NCI-H146 (cell line): ENCODE measurements at regions not wholly inside any gene's neighbourhood (a gene's known extent, or its start where the extent isn't known, plus 50 kb on each side); places are given as distances from the start of the nearest gene placed in this dataset.

Source experiments
- DNase-seq: peaks from one replicate; lab custom pipeline; 2025; lab: John Stamatoyannopoulos, UW

DNA sequence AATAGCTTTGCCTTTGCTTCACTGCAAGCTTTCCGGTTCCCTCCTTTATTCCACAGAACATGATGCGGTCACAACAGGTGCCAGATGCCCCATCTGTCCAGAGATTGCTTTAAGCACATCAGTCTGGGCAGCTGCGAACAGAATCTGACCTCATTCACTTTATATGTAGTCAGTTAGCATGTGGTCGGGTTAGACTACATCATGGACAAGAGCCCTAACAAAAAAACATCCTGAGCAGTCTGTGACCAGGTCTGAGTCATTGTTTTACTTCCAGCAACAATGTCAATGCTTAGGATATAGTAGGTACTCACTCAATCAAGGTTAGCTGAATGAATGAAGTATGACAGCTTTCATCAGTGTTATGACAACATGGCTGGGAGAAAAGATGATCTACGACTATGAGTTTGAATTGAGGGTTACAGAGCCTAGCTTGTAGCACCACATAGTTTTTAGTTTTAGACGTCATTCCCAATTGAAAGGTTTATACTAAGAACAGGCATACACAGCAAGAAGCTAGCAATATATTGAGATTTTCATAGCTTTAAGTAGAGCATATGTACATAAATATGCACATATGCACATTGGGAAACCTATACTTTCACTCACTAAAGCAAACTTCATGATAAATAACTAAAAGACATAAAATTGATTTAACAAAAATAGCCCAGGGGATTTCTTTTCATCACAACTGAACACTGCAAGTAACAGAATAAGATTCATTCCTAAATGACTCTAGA lies 64.2 kb upstream of the TMCC3 start:
- no peak for DNase-seq

DNA sequence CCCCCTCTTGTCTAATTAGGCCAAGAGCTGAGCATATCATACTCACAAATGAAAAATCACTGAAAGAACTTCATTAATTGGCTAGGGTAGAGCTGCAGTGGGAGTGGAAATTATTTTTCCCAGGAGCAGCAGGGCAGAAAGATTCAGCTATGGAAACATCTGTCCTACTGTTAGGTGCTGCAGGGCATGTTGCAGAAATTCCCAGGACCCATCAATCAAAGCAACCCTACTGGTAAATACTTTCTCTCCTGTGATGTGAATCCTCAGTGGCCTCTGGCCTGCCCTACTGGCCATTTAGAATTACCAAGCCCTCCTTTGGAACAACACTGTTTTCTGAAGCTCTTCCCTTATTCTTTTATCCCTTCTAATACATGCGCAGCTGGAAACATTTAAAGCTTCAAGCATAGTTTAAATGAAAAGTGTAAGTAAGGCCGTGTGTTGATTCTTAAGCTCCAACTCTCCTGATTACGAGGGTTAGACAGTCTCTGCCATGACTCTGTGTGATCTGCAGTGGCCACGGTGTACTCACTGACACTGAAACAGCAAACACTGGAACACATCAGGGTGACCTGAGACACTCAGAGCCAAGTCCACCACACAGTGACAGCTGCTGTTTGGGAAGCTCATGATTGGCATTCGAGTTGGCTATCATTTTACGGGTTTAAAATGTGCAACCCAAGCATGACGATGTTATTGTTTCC lies 62.6 kb upstream of the TMCC3 start:
- no peak for DNase-seq

DNA sequence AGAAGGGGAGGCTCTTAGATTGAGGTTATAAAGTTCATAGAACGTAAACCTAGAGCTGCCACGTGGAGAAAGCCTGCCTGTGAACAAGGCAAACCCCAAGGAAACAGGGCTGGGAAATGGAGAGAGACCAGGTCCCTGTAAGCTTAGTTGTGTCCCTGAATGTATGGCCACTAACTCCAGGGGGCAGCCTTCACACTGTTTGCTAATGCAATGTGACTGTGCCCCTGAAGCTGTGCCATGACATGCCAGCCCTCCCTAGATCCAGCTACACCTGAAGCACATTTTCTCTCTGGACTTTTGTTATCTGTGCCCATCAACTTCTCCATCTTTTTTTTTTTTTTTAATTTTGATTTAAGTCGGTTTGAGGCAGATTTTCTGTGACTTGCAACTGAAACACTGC lies 60.6 kb upstream of the TMCC3 start:
- peak; percentile 13 for DNase-seq

DNA sequence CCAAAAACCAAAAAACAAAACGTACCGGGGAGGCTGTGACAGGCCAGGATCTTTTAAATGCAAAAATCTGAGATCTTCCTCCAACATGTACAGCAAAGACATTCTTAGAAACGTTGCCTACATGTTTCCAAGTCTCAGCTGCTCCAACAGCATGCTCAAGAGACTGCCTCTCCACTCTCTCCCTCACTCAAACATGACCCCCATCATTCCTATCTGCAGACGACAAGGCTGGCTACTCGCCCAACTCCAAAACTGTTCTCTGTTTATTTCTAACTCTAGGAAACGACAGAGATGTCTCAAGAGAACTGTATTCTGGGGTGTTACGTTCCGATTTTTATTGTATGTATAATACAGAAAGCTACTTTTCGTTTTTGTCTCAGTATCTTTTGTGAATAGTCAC lies 57.5 kb upstream of the TMCC3 start:
- no peak for DNase-seq

DNA sequence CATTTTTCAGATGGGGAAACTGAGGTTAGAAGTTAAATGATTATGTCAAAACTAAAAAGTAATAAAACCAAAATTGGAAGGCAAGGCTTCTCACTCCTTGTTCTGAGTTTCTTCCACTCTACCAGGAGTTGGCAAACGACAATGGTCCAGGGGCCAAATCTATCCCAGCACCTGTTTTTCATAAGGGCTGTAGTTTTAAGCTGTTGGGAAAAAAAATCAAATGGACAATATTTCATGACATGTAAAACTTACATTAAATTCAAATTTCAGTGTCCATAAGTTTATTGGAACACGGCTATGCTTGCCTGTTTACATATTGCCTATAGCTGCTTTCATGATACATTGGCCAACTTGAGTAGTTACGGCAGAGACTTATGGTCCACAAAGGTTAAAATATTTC lies 56.7 kb upstream of the TMCC3 start:
- DNase-seq = no peak

DNA sequence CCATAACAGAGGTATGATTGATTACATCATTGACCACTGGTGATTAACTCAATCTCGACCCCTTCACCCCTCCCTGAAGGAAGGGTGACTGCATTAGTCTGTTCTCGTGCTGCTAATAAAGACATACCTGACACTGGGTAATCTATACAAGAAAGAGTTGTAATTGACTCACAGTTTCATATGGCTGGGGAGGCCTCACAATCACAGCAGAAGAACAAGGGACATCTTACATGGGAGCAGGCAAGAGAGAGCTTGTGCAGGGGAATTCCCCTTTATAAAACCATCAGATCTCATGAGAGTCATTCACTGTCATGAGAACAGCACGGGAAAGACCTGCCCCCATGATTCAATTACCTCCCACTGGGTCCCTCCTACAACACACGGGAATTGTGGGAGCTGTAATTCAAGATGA lies 55.9 kb upstream of the TMCC3 start:
- DNase-seq = no peak

DNA sequence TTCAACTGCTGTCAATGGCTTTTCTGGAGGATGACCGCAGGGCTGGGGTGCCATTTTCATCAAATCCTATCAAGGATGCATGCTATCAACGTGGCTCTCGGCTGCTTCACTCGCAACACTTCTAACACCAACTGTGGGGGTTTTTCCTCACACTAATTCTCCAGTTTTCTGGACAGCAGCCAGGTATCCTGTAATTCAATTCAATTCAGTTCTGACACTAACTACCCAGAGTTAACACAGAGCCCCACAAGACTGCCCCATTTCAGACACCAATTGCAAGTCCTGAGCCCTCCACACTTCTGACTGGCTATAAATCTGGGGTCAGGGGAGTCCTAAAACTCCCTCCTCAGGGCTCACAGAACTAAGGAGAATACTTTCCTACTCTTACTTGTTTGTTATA lies 55.3 kb upstream of the TMCC3 start:
- no peak for DNase-seq

DNA sequence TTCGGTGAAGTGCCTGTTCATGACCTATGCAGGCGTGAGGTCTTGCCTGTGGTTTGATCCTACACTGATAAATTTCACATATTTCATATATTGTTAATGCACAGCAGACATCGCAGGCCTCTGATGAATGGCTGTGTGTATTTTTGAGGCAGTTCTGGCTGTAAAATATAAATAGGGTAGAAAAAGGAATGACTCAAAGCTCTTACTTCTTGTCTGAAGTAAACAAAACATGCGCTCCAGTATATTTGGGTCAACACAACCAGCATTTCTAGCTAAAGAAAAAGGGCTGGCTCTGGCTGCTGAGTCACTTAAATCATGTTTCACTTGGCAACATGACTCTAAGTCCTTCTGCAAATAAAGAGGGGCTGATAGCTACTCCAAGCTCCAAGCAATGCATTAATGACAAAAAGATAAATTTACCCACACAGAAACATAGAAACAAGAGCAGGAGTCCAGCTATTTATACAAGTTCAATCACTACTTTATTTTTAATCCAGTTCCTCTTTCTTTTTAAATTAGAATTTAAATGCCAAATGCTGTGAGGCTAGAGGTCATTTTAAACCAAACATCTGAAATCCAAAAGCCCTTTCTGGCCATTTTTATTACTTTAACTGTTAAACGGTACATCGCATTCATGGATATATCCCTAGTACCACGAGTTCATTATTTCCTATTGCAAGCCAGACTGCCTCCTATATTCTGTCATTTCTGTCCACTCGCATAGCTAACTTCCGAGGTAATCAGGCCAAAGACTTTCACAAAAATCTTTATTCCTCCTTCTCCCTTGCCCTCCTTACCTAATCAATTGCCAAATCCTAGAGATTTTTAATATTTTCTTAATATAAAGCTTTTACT lies 54.3 kb upstream of the TMCC3 start:
- no peak for DNase-seq

DNA sequence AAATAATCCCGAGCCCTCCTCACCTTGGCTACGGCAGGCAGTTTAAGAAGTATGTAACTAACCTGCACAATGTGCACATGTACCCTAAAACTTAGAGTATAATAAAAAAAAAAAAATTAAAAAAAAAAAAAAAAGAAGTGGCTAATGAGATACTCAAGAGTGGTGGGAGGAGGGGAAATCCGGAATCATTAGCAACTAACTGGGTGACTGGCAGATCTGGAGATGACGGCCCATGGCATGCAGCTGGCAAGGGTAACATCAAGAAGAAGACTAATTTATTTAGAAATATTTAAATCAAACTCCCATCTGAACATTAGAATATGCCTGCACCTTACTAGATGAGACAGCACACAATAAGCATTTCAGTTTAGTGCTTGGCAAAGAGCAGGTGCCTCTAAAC lies 52.3 kb upstream of the TMCC3 start:
- DNase-seq = no peak

DNA sequence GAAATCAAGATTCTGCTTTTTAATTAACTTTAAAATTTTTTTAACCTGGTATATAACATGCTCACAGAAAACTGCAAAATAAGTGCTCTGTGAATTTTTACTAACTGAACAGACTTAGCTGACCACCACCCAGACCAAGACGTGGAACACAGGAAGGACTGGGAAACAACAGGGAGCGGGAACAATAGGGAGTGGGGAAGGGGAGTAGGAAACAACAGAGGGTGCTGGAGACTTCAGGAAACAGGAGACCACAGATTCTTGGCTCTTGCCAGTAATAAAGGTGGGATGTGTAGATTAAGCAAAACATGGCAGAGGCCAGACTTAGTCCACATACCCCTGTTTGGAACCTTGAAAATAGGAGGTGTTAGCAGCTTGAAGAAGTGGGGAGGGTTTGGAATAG lies 51.4 kb upstream of the TMCC3 start:
- no peak for DNase-seq

DNA sequence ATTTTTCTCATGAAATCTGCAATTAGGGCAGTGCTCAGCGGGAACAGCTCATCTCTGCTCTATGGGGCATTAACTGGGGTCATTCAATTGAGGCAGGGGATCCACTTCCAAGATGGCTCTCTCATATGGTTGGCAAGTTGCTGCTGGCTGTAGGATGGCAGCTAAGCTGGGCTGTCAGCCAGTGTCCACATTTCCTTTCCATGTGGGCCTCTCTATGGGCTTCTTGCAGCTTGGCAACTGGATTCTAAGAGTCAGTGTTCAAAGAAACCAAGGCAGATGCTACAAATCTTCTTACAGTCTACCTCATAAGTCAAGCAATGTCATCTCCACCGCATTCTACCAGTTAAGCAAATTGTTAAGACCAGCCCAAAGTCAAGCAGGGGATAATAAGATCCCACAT lies 50.3 kb upstream of the TMCC3 start:
- DNase-seq = no peak
